H1 (cell line): ENCODE measurements at regions not wholly inside any gene's neighbourhood (a gene's known extent, or its start where the extent isn't known, plus 50 kb on each side); places are given as distances from the start of the nearest gene placed in this dataset.

ENCODE experiments used
- CTCF ChIA-PET: fragments of 300-600 bp; sonication (Branson Sonifier 250); formaldehyde crosslinking; loops from one replicate; lab custom pipeline; 2021; ENCODE audit not compliant: partially characterized antibody; lab: Charles Lee
- POLR2A ChIA-PET: fragments of 300-600 bp; sonication (Branson Sonifier 250); formaldehyde crosslinking; loops from one replicate; lab custom pipeline; 2021; ENCODE audit warnings: inconsistent platforms; ENCODE audit not compliant: partially characterized antibody; lab: Charles Lee
- DNase-seq, 2 experiments: peaks; one replicate each; pipeline versions ENCODE4 v3.0.0 to v3.0.0-alpha.2; 2010 to 2022; ENCODE audit warnings: low spot score in 2 of 2, low read depth in 1 of 2, mixed read lengths in 1 of 2
- FAIRE-seq: peaks from 2 replicates; lab custom pipeline; 2011; peaks lifted over from hg19 to GRCh38; lab: Jason Lieb, UNC
- H2AFZ ChIP-seq: 2 replicates; pipeline ENCODE4 v1.8.1; 2012; ENCODE audit warnings: low read length, inconsistent platforms
- H2AK5ac ChIP-seq: 2 replicates; pipeline ENCODE4 v1.6.1; 2013; ENCODE audit warnings: low read depth, low read length
- H2BK120ac ChIP-seq: replicated peaks from 2 replicates; pipeline ENCODE3; 2013; ENCODE audit warnings: low read depth, low read length, inconsistent platforms
- H2BK12ac ChIP-seq: 2 replicates; pipeline ENCODE4 v1.6.1; 2013; ENCODE audit warnings: low read depth, low read length
- H2BK15ac ChIP-seq: 2 replicates; pipeline ENCODE4 v1.6.1; 2013; ENCODE audit warnings: low read length
- H2BK20ac ChIP-seq: 2 replicates; pipeline ENCODE4 v1.6.1; 2013; ENCODE audit warnings: low read length
- H2BK5ac ChIP-seq: 2 replicates; pipeline ENCODE4 v1.6.1; 2013; ENCODE audit warnings: low read depth, low read length
- H3K14ac ChIP-seq: 2 replicates; pipeline ENCODE4 v1.6.1; 2013; ENCODE audit warnings: inconsistent platforms; ENCODE audit not compliant: insufficient read length
- H3K18ac ChIP-seq: 2 replicates; pipeline ENCODE4 v1.6.1; 2013; ENCODE audit warnings: low read length; ENCODE audit errors: extremely low read depth
- H3K23ac ChIP-seq: 2 replicates; pipeline ENCODE4 v1.6.1; 2013; ENCODE audit warnings: inconsistent platforms; ENCODE audit not compliant: insufficient read length
- H3K23me2 ChIP-seq: 2 replicates; pipeline ENCODE4 v1.6.1; 2013; ENCODE audit warnings: low read depth, low read length
- H3K27ac ChIP-seq: 2 replicates; pipeline ENCODE4 v1.6.1; 2011; ENCODE audit warnings: low read depth, low read length, inconsistent platforms
- H3K27me3 ChIP-seq, 4 experiments: replicated peaks in 1 of 4; 1 replicate in 1 of 4; 2 replicates in 3 of 4; pipeline versions ENCODE4 v1.6.1 to v1.8.1; 2011 to 2013; ENCODE audit warnings: low read length in 3 of 4, mild to moderate bottlenecking in 3 of 4, inconsistent platforms in 2 of 4, mixed read lengths in 2 of 4, moderate library complexity in 1 of 4; ENCODE audit not compliant: control insufficient read depth in 3 of 4, insufficient read depth in 3 of 4; ENCODE audit errors: extremely low read depth in 1 of 4
- H3K36me3 ChIP-seq, 4 experiments: 2 replicates each; pipeline versions ENCODE4 v1.6.1 to v1.8.1; 2011 to 2013; ENCODE audit warnings: mild to moderate bottlenecking in 4 of 4, low read length in 3 of 4, moderate library complexity in 2 of 4, control low read depth in 1 of 4, inconsistent platforms in 1 of 4; ENCODE audit not compliant: insufficient read depth in 4 of 4, control insufficient read depth in 2 of 4
- H3K4ac ChIP-seq: replicated peaks from 2 replicates; pipeline ENCODE3; 2013; ENCODE audit warnings: low read length, low read depth, mixed read lengths, inconsistent platforms; ENCODE audit not compliant: insufficient read length
- H3K4me1 ChIP-seq, 4 experiments: replicated peaks in 1 of 4; 1 replicate in 1 of 4; 2 replicates in 3 of 4; pipeline versions ENCODE4 v1.6.1 to v1.8.1; 2011 to 2013; ENCODE audit warnings: low read length in 3 of 4, inconsistent platforms in 2 of 4, mixed read lengths in 1 of 4; ENCODE audit not compliant: insufficient read depth in 4 of 4, control insufficient read depth in 3 of 4
- H3K4me2 ChIP-seq, 2 experiments: 2 replicates each; pipeline versions ENCODE4 v1.6.1 to v1.8.1; 2011 to 2013; ENCODE audit warnings: low read depth in 2 of 2, low read length in 2 of 2, control low read depth in 1 of 2, inconsistent platforms in 1 of 2, mild to moderate bottlenecking in 1 of 2; ENCODE audit not compliant: insufficient read depth in 1 of 2
- H3K4me3 ChIP-seq, 4 experiments: fragments of 200-600, 300-600 bp in 1 of 4; sonication (generic), shearing (Covaris generic), sonication (Bioruptor Twin) in 1 of 4; 2 replicates each; pipeline versions ENCODE4 v1.5.1 to v1.8.1; 2011 to 2016; ENCODE audit warnings: low read length in 4 of 4, low read depth in 3 of 4, control low read depth in 2 of 4, inconsistent platforms in 2 of 4, mild to moderate bottlenecking in 2 of 4, mixed read lengths in 1 of 4, moderate library complexity in 1 of 4; ENCODE audit not compliant: insufficient read depth in 2 of 4; ENCODE audit errors: extremely low read depth in 1 of 4
- H3K56ac ChIP-seq: replicated peaks from 2 replicates; pipeline ENCODE3; 2013; ENCODE audit warnings: low read depth, mild to moderate bottlenecking, mixed read lengths, low read length, inconsistent platforms; ENCODE audit not compliant: insufficient read length
- H3K79me1 ChIP-seq: 2 replicates; pipeline ENCODE4 v1.6.1; 2013; ENCODE audit warnings: low read depth, low read length, control low read depth
- H3K79me2 ChIP-seq, 2 experiments: 2 replicates each; pipeline versions ENCODE4 v1.6.1 to v1.8.1; 2012 to 2013; ENCODE audit warnings: low read length in 2 of 2, mild to moderate bottlenecking in 2 of 2, inconsistent platforms in 1 of 2; ENCODE audit not compliant: insufficient read depth in 2 of 2, control insufficient read depth in 1 of 2
- H3K9ac ChIP-seq, 4 experiments: replicated peaks in 1 of 4; 1 replicate in 1 of 4; 2 replicates in 3 of 4; pipeline versions ENCODE4 v1.6.1 to v1.8.1; 2011 to 2013; ENCODE audit warnings: low read depth in 3 of 4, low read length in 3 of 4, control low read depth in 2 of 4, mild to moderate bottlenecking in 2 of 4, moderate library complexity in 2 of 4, inconsistent platforms in 1 of 4; ENCODE audit errors: extremely low read depth in 1 of 4
- H3K9me3 ChIP-seq, 2 experiments: 2 replicates each; pipeline versions ENCODE4 v1.6.1 to v1.8.1; 2012 to 2013; ENCODE audit warnings: mild to moderate bottlenecking in 2 of 2, moderate library complexity in 2 of 2, control low read depth in 1 of 2, inconsistent platforms in 1 of 2, low read depth in 1 of 2, low read length in 1 of 2, mixed read lengths in 1 of 2; ENCODE audit not compliant: insufficient read depth in 2 of 2
- H4K20me1 ChIP-seq, 2 experiments: replicated peaks in 1 of 2; 2 replicates each; pipeline versions ENCODE3 to v1.8.1; 2011 to 2013; ENCODE audit warnings: inconsistent platforms in 2 of 2, low read length in 2 of 2, mild to moderate bottlenecking in 1 of 2; ENCODE audit not compliant: insufficient read depth in 2 of 2, control insufficient read depth in 1 of 2
- H4K5ac ChIP-seq: 2 replicates; pipeline ENCODE4 v1.6.1; 2013; ENCODE audit warnings: low read length, low read depth, mixed read lengths, inconsistent platforms; ENCODE audit not compliant: insufficient read length
- H4K8ac ChIP-seq: 2 replicates; pipeline ENCODE4 v1.8.0; 2013; ENCODE audit warnings: mild to moderate bottlenecking, moderate library complexity, low read length, inconsistent platforms; ENCODE audit not compliant: insufficient read depth; ENCODE audit errors: extremely low read depth
- H4K91ac ChIP-seq: replicated peaks from 2 replicates; pipeline ENCODE3; 2013; ENCODE audit warnings: low read length, mixed read lengths, inconsistent platforms; ENCODE audit not compliant: insufficient read length
- ASH2L ChIP-seq: fragments of 200-600, 300-600 bp; sonication (generic); IDR thresholded peaks from one replicate; pipeline ENCODE4 v1.7.1; 2017; ENCODE audit warnings: low read length
- CEBPB ChIP-seq: IDR thresholded peaks from 2 replicates; pipeline ENCODE4 v1.6.1; 2012; ENCODE audit warnings: low read depth, low read length
- CTBP2 ChIP-seq: IDR thresholded peaks from 2 replicates; pipeline ENCODE4 v1.7.0; 2011; ENCODE audit warnings: borderline replicate concordance, mild to moderate bottlenecking, moderate library complexity, mixed read lengths, low read length; ENCODE audit not compliant: insufficient read depth, insufficient read length
- GTF2F1 ChIP-seq: IDR thresholded peaks from 2 replicates; pipeline ENCODE4 v1.6.1; 2012; ENCODE audit warnings: low read depth, low read length, improper control_type of control experiment, borderline replicate concordance
- JUN ChIP-seq: IDR thresholded peaks from 2 replicates; pipeline ENCODE4 v1.6.1; 2011; ENCODE audit warnings: low read depth, mild to moderate bottlenecking, improper control_type of control experiment, low read length
- KDM5A ChIP-seq: fragments of 200-600 bp; IDR thresholded peaks from 2 replicates; pipeline ENCODE4 v1.7.1; 2012; ENCODE audit warnings: mild to moderate bottlenecking, low read length, inconsistent platforms, mixed read lengths
- POU5F1 ChIP-seq: IDR thresholded peaks from 2 replicates; pipeline ENCODE4 v1.6.1; 2011; ENCODE audit warnings: low read depth, mild to moderate bottlenecking, low read length, moderate library complexity
- RBBP5 ChIP-seq: IDR thresholded peaks from 2 replicates; pipeline ENCODE4 v1.7.1; 2012; ENCODE audit warnings: low read depth, mild to moderate bottlenecking, inconsistent platforms, low read length, moderate library complexity, borderline replicate concordance
- SIRT6 ChIP-seq: IDR thresholded peaks from one replicate; pipeline ENCODE4 v1.7.1; 2012; ENCODE audit warnings: low read length, inconsistent platforms
- SP2 ChIP-seq: IDR thresholded peaks from 2 replicates; pipeline ENCODE4 v1.6.1; 2012; ENCODE audit warnings: mild to moderate bottlenecking, low read length, inconsistent platforms
- TAF7 ChIP-seq: optimal IDR thresholded peaks from 2 replicates; pipeline ENCODE3; 2011; ENCODE audit warnings: low read depth, mild to moderate bottlenecking, inconsistent platforms, low read length, moderate library complexity, borderline replicate concordance
- TEAD4 ChIP-seq: IDR thresholded peaks from 2 replicates; pipeline ENCODE4 v1.6.1; 2012; ENCODE audit warnings: low read depth, low read length, inconsistent platforms, mixed read lengths
- WGBS, 2 experiments: shearing (Covaris generic) in 1 of 2; methylation state at CpG; one replicate each; pipeline versions ENCODE4 v1.1.6 to v1.1.7; 2013 to 2015; ENCODE audit warnings: low lambda C conversion rate in 2 of 2, mixed read lengths in 2 of 2, inconsistent platforms in 1 of 2, low coverage in 1 of 2, missing lambda C conversion rate in 1 of 2; ENCODE audit not compliant: insufficient replicate concordance in 2 of 2, insufficient coverage in 1 of 2, insufficient read length in 1 of 2; ENCODE audit errors: extremely low coverage in 1 of 2, missing lambda C conversion rate in 1 of 2; 5-methylcytosine and 5-hydroxymethylcytosine counted together
- TF ChIP-seq, protein P1 (sequence below): IDR thresholded peaks from 2 replicates; pipeline ENCODE4 v1.6.1; 2011; ENCODE audit warnings: low read length, improper control_type of control experiment
- TF ChIP-seq, protein P2 (sequence below): IDR thresholded peaks from 2 replicates; pipeline ENCODE4 v1.6.1; 2012; ENCODE audit warnings: inconsistent platforms

DNA sequence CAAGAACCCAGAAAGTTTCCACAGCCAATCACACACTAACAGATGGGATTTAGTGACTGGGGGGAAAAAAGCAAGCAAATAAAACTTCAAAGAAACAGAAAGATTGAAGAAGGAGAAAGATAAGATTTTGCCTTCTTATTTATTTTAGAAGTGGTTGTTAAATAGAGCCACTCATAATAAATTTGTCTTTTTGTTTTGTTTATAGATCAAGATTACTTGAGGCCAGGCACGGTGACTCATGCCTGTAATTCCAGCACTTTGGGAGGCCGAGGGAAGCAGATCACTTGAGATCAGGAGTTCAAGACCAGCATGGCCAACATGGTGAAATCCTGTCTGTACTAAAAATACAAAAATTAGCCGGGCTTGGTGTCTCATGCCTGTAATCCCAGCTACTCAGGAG is 94.9 kb upstream of the RANBP3L start:
- FAIRE-seq = no peak
- H4K8ac ChIP-seq = no peak overlapping the region
- H4K5ac ChIP-seq = no peak overlapping the region

More for the DNA sequence above, 94.9 kb upstream of the RANBP3L start:
- no peak overlapping the region for H2BK15ac ChIP-seq
- 79% methylated on average over 2 of the region's 3 CpGs; no CpG with 5 or more reads in 1 of the 2 experiments for WGBS, 2 experiments
- CTCF ChIA-PET = interaction anchor here (0.5 to 3.3 kb wide), 8 partner anchors 8 to 354 kb away, joined by 3 to 11 read pairs (median 3); no protein-coding TSS in a partner anchor
- H2BK20ac ChIP-seq = no peak overlapping the region
- no peak overlapping the region for H3K56ac ChIP-seq
- no peaks in the 10 kb centered on the region for H3K4me1 ChIP-seq
- no peaks in the 10 kb centered on the region for H3K23me2 ChIP-seq
- POLR2A ChIA-PET = no interaction called here
- H2AK5ac ChIP-seq = no peak overlapping the region
- no peaks in the 10 kb centered on the region for H3K27me3 ChIP-seq
- H3K27ac ChIP-seq = no peak overlapping the region
- H3K14ac ChIP-seq = no peak overlapping the region
- no peak overlapping the region for H3K4ac ChIP-seq
- H4K91ac ChIP-seq = no peak overlapping the region
- TF ChIP-seq, protein P1, sequence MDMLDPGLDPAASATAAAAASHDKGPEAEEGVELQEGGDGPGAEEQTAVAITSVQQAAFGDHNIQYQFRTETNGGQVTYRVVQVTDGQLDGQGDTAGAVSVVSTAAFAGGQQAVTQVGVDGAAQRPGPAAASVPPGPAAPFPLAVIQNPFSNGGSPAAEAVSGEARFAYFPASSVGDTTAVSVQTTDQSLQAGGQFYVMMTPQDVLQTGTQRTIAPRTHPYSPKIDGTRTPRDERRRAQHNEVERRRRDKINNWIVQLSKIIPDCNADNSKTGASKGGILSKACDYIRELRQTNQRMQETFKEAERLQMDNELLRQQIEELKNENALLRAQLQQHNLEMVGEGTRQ = no peak
- TF ChIP-seq GTF2F1 (no peak), POU5F1 (no peak), CEBPB (no peak), KDM5A (no peak), JUN (no peak), TEAD4 (no peak), SP2 (no peak), CTBP2 (no peak), RBBP5 (no peak), ASH2L (no peak), TAF7 (no peak), SIRT6 (no peak)
- TF ChIP-seq, protein P2, sequence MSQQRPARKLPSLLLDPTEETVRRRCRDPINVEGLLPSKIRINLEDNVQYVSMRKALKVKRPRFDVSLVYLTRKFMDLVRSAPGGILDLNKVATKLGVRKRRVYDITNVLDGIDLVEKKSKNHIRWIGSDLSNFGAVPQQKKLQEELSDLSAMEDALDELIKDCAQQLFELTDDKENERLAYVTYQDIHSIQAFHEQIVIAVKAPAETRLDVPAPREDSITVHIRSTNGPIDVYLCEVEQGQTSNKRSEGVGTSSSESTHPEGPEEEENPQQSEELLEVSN = no peak
- no peaks in the 10 kb centered on the region for H3K36me3 ChIP-seq
- no peak overlapping the region for H3K23ac ChIP-seq
- H3K4me2 ChIP-seq = no peak overlapping the region
- no peak overlapping the region for H3K18ac ChIP-seq
- H4K20me1 ChIP-seq = no peaks in the 10 kb centered on the region
- no peak overlapping the region for H3K4me3 ChIP-seq
- H2BK5ac ChIP-seq = no peak overlapping the region
- no peak for DNase-seq
- H3K9me3 ChIP-seq = no peaks in the 10 kb centered on the region
- H2BK12ac ChIP-seq = no peak overlapping the region
- no peaks in the 10 kb centered on the region for H3K79me2 ChIP-seq
- H2BK120ac ChIP-seq = no peak overlapping the region
- no peaks in the 10 kb centered on the region for H3K79me1 ChIP-seq
- no peak overlapping the region for H3K9ac ChIP-seq
- H2AFZ ChIP-seq = no peak overlapping the region
